H4 (cell line): ENCODE measurements at regions not wholly inside any gene's neighbourhood (a gene's known extent, or its start where the extent isn't known, plus 50 kb on each side); places are given as distances from the start of the nearest gene placed in this dataset.
A peak's percentile ranks its signal among the peaks of the same experiment; 100 is the strongest.
"Not testable (repeated sequence)": the region's sequence is repeated elsewhere in the genome, so short reads cannot be mapped to it uniquely, and the experiment has no call there.

Experiments
- DNase-seq: peaks from one replicate; pipeline ENCODE4 v3.0.0-alpha.2; 2015; ENCODE audit warnings: low spot score

DNA sequence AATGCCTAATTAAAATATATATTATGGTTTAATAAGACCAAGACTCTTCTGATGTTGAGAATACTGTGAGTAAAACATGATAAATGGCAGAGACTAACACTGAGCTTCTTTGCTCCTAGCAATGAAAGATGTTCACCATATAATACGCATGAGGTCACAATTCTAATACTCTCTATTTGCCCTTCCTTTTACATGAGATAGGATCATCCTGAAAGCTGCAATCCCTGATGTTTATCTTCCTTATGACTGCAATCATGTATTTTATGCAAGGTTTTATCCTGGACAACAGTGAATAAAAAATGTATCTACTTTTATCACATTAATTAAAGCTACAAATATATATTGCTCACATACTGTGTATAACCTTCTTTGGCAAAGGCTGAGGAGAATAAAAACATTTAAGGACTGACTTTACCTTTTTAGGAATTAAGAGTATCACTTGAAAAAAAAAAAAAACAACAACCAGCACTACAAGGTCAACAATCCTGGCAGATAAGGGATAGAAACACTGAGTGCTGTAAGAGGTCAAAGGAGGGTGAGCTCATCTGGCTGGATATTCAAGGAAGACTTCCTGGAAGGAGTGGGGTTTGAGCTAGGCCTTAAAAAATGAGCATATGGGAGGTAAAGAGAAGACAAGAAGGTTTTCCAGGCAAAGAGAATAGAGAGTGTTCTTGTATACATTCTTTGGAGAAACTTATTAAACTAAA, 99.9 kb downstream of the AREG start:
- DNase-seq, result no peak

DNA sequence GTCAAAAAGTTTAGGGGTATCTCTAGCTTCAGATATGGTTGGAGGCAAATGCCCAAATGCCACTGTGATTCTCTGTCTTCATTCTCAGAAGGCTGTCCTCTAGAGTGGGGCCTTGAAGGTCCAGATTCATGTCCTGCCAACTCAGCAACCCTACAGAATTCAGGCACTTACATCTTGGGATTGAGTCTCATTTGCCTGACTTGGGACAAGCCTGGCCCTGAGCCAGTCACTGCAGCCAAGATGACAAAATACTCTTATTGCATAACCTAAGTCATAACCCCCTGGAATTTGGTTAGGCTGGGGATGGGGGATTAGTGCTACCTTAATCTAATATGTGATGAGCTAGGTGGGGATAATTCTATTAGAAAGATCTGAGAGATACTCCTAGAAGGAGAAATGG, 100.5 kb downstream of the AREG start:
- no peak for DNase-seq

DNA sequence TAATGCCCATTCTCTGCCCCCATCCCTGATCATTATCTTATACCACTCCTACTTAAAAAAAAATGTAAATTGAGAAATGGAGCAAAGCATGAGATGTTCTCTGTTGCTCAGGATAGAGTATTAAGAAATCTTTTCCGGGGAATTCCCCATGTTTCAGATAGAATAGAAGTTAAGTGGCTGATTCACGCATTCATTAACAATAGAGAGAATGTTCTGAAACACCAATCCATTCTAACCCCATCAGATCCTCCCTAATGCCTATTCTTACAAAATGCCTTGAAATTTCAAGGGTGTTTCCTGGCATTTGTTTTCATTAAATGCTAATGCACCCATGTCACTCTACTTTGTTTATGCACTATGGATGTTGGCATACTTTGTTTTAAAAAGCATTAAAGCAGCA, 101.1 kb downstream of the AREG start:
- no peak for DNase-seq

DNA sequence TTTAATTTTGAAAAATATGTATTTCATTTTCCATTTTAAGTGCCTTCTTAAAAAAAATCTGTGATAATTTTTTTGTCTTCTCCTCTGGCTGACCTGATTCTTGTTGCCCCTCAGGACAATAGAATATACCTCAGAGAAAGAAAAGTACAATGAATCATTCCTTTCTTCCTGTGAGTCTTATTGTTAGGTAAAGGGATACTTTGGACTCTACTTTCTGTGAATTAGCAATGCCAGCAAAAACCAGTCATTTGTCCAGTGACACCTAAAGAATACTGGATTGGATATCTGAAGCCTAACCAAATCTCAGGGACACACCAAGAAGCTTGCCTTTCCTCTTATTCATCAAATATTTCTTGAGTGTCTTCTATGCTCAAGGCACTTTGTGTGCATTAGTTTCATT, 102.1 kb downstream of the AREG start:
- DNase-seq, result no peak

DNA sequence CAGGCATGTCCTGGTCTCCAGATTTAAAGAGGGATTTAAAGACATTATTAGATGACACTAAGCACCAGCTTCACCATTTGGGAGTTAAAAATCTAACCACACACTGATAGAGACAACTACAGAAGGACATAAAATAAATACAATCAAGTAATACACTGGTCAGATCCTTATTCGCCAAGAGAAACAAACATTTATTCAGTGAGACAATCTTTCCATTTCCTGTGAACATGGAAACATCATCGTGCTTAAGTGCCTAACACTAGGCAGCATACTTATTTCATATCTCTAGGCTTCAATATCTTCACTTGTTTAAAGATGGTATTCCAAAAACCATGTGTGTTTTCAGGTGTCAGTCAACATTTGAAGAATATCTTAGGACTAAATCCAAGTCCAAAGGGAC, 103.6 kb downstream of the AREG start:
- DNase-seq, result no peak

DNA sequence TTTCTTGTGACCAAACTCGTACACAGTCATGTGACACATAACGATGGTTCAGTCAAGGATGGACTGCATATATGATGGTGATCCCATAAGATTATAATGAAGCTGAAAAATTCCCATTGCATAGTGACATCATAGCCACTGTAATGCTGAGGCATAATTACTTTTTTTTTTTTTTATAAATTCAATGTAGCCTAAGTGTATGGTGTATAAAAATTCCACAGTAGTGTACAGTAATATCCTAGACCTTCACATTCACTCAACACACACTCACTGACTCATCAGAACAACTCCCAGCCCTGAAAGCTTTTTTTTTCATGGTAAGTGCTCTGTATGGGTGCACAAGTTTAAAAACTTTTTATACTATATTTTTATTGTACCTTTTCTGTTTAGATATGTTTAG, 105.0 kb downstream of the AREG start:
- DNase-seq, result no peak

DNA sequence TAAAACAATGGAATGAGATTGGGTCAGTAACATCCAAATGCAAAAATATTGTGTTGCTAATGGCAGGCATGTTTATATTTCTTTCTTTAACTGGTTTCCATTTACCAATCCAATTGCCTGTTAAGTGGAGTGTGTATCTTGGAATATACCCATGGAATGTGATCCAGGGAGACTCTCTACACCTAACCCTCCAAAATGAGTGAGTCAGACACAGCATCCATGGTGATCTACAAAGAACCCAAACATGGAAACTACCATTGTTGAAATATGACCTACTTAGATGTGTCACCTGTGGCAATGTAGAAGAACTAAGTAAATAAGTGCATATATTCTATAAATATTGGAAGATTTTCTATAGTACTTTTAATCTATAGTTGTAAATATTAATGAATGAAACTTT, 110.3 kb downstream of the AREG start:
- DNase-seq, result peak; percentile 30

DNA sequence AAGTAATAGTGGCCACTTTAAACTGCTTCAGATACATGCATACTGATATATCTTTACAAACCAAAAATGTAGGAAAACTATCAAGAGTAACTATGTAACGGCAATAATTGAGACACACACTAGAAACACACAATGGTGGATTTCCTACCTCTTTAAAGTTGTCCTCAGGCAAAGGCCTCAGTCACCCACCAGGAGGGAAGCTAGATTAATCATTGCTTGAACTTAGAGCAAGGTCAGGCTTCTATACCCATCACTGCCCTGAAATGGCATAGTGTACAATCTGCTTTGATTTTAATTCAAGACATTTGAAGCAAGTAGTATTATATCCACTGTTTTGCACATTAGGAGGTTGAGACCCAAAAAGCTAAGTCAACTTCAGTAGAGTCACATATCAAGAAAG, 110.9 kb downstream of the AREG start:
- DNase-seq, result no peak

DNA sequence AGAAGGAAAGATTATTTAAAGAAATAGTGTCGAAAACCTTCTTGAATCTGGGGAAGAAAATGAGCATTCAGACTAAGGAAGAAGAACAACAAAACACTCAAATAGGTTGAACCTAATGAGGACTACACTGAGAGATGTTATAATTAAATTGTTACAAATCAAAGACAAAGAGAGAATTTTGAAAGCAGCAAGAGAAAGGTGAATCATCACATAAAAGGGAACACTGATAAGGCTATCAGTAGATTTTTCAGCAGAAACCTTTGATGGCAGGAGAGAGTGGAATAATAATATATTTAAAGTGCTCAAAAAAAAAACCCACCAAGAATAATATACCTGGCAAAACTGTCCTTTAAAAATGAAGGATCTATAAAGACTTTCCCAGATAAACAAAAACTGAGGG, 114.9 kb downstream of the AREG start:
- no peak for DNase-seq

DNA sequence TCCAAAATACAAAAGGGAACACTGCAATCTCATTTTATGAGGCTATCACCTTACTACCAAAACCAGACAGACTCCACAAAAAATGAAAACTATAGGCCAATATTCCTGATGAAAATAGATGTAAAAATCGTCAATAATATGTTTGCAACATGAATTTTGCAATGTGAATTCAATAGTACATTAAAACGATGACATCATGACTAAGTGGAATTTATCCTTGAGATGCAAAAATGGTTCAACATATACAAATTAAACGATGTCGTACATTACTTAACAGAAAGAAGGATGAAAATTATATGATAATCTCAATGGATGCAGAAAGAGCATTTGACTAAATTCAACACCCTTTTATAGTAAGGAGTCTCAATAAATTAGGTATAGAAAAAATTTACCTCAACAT, 123.0 kb downstream of the AREG start:
- DNase-seq, result no peak

DNA sequence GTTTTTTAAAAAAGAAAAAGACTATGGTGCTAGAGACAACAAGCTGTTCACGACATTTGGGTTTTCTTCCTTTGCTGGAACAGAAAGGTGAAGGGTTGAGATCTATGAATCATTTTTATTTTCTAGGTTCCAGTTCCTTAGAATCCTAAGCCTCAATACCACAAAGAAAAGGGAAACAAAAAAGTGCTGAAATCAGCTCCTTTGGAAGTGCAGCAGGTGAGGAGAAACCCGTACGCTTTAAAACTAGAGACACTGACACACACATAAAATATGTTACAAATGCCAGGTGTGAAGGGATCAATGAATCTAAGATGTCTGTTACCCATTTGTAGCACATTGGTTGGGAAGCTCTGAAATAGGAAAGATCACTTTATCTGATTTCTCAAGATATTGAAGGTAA, 125.2 kb downstream of the AREG start:
- DNase-seq, result no peak

DNA sequence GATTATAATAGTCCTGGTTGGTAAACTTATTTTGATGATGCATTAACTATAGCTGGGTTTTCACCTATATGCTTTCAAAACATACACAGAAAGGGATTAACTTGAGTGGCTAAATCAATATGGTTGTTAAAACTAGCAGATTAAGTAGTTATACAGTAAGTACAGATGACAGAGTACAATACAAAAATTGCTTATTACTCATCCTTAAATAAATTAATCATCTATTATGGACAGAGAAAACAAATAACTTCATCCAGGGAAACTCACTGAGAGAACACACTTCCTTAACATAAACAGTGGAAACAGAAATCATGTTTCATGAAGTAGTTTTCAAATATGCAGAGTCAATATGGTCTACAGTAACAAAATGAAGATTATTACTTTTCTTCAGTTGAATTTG, 133.4 kb downstream of the AREG start:
- DNase-seq, result no peak

DNA sequence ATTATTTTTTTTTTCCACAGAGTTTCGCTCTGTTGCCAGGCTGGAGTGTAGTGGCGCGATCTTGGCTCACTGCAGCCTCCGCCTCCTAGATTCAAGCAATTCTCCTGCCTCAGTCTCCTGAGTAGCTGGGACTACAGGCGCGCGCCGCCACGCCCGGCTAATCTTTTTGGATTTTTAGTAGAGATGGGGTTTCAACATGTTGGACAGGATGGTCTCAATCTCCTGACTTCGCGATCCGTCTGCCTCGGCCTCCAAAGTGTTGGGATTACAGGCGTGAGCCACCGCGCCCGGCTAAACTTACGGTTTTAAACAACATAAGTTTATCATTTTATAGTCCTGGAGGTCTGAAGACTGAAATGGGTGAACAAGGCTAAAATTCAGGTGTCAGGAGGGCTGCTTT, 133.9 kb downstream of the AREG start:
- DNase-seq, result not testable (repeated sequence)

DNA sequence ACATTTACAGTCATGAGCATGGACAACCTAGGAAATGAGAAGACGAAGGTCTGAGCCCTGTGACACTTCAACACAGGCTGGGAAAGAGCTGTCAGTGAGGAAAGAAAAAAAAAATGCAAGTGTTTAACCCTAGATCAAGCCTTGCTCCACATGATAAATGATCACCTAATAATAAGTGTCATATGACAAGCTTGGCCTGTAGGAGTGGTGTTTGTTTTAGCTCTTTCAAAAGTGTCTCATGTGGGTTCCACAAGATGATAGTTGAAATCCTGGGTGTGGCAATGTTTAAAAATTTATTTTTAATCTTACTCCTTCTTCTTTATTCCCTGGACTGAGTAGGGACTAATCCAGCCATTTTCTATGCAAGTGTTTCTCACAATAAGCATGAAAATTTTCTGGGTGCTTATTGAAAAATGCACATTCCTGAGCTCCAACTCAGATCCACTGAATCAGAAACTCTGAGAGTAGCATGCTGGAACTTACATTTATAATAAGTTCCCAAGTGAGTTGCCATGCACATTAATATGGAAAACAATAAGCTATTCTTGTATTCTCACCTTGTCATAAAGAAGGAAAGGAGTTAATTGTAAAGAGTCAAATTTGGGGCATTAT, 138.3 kb downstream of the AREG start:
- no peak for DNase-seq

DNA sequence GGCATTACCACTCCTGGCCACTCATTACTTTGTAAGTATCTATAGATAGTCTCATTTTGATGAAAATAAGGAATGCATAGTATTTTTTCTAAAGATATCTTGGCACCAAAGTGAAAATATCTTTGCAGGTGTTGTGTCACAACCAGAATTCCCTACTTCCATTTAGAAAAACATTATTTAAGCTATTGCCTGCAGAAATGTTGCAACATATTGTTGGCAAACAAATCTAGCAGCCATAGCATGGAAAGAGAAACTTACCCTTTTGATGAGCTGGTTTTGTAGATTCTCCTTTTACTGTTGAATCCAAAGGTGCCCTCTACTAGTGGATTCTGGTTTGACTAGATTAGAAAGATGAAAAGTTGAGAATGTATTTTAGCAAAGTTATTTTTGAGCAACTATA, 138.8 kb downstream of the AREG start:
- no peak for DNase-seq

DNA sequence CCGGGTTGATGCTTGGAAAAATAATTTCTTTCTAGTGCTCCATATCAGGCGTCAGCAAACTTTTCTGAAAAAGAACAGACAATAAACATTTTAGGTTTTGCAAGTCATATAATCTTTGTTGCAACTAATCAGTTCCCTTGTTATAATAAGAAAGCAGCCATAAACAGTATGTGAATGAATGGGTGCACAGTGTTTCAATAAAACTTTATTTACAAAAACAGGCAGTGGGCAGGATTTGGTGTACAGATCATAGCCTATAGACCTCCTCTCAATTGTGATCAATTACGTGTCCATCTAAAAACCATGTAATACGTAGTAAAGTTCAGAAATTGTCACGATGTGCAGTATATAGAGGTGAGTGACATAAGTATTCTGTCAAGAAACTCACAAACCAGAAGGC, 143.4 kb downstream of the AREG start:
- DNase-seq, result no peak

DNA sequence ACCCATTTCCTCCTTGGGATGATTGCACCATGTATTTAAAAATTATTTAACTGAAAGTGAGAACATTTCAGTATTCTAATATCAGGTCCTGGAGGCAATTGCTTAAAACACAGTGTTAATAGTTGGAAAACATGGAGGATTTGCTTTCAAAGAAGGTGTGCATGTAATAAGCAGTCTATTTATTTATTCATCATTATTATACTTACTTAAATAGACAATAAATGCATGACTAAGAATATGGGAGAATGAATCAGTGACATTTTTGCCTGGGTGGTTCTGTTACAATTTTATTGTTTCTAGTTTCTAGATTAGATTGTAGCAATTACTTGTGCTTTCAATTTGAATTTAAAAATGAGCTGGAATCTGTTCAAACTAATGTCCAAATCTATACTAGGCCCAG, 145.5 kb downstream of the AREG start:
- no peak for DNase-seq

DNA sequence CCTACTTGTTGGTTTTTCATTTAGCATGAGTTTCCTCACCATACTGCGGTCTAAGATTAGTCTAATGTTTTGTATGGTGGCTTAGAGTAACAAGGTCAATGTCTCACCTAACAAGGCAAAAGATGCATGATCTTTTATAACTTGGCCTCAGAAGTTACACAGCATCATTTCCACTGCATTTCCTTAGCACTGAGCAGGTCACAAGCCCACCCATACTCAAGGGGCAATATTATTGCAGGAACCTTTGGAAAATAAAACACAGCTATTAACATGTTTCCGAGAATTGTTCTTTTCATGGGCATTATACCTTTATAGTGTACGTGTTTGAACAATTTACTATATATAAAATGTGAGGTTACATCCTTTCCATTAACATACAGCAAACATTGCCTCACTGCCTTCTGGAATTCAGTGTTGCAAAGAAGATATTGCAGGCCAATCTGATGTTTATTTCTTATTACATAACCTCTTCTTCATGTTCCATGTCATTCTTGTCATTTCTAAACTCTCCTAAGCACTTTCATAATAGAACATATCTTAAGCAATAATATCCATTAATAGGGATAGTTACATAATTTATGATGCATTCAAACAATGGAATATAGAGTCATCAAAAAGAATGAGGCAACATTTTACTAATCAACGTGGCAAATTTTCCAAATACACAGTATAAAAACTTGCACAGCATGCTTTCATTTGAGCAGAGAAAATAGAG, 153.8 kb downstream of the AREG start:
- DNase-seq, result no peak

DNA sequence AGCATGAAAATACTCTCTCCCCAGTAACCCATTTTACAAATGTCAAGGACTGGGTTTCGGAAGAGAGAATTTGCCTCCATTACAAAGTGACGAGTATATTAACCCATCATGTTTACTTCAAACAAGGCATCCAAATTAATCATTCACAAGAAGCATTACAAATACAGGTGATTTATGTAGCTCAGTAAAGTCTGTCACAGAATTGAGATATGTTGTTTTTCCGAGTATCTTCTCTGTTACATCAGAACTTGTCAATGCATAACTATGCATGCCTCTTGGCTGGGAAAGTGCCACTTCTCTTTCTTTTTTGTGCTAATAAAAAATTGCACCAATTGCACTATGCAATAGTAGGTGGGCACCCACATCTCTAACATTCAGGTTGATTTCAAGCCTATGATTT, 158.2 kb downstream of the AREG start:
- DNase-seq, result no peak

DNA sequence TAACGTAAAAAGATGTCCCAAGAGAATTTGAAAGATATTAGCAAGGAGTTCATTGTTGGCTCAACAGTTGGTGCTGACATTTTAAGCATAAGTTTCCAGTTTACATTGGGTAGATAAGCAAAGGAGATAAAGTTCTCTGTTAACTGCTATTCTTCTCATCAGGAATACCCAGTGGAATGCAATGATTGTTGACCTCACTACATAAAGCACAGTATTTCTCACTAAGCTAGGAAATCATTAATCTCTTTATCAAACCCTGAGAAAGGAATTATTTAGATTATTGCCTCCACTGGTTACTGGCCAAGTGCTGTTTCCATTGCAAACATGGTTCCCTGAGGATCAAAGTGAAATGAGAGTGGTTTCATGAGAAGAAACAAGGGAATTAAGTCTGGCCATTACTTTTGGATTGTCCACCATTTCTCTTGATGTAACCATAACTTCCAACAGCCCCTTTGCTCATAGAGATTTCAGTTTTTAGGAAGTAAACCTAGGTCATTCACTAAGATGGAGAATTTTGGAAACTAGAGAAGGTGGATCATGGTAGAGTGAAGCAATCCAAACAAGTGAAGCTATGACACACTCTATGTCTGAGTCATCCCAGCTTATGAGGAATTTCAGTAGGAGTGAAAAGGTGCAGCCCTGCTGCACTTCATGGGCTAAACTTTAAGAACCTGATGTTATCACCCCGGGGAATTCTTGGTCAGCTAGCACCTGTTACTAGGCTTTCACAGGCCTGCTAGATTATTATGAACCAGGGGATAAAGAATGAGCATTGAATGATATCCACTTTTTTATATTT, 163.4 kb downstream of the AREG start:
- no peak for DNase-seq

DNA sequence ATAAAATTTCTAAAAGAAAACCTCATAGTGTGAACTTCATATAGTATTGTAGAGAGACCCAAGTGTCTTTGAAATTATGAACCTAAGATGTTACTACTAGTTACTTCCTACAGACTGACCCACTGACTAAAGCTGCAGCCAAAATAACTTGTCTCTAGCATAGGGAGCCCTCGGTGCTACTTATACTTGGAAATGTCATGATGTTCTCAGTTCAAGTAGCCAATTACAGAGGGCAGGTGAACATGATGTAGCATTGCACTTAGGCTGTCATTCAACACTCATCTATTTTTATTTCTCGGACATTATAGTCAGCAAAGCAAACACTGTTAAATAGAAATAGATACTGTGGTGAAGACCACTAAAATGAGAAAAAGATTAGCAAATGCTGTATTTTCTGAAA, 165.6 kb downstream of the AREG start:
- DNase-seq, result no peak

DNA sequence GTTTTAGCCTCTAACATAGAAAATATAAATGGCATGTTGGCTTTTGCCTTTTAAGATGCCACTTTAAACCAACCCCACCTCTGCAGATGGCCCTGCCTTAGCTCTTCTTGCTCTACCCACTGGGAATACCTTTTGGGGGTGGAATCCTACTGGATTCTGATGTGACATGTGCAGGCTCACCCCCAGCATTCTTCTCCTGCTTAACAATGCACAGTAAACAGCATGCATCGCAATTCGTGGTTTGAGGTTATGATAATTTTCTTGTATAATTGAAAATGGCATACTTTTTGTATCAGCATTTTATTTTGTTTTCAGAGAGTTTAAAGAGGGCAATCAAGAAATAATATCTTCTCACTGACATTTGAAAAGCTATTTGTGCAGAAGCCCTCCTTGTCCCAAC, 167.9 kb downstream of the AREG start:
- no peak for DNase-seq

DNA sequence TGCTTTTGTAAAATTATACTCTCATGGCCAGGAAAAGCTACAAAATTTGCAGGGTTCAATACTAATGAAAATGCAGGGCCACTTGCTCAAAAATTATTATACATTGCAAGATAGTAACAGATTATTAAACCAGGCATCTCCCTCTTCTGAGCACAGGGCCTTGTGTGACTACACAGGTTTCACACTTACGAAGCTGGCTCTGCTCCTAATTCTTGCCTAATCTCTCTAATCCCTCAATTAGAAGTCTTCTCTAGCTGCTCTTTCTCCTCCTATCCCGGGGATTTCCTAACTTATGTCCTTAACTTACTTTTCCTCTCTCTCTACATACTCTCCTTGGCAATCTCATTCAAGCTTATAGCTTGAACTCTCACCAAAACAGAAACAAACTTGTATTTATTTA, 168.3 kb downstream of the AREG start:
- no peak for DNase-seq
